AG08396 (cell line): ENCODE measurements at regions not wholly inside any gene's neighbourhood (a gene's known extent, or its start where the extent isn't known, plus 50 kb on each side); places are given as distances from the start of the nearest gene placed in this dataset.
A peak's percentile ranks its signal among the peaks of the same experiment; 100 is the strongest.
"Not testable (repeated sequence)": the region's sequence is repeated elsewhere in the genome, so short reads cannot be mapped to it uniquely, and the experiment has no call there.

Experiments
- DNase-seq: peaks from one replicate; pipeline ENCODE4 v3.0.0; 2012; ENCODE audit warnings: low spot score, mixed read lengths

DNA sequence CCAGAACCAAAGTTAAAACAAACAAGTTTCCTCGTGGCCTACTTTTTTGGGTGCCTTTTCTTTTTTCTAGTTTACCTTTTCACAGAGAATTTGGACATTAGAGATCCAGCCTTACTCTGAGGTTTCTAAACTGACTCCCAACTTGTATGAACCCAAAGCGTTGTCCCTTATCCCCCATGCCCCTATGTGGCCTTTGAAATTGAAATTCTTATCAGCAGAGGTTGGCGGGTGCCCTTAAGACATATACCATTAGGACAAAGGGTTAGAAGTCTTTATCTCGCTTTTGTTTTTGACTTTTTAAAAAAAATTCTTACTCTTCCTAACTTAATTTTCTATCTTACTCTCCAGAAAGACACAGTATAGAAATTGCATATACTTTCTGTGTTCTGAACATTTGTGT lies 76.3 kb upstream of the C7orf33 start:
- no peak for DNase-seq

DNA sequence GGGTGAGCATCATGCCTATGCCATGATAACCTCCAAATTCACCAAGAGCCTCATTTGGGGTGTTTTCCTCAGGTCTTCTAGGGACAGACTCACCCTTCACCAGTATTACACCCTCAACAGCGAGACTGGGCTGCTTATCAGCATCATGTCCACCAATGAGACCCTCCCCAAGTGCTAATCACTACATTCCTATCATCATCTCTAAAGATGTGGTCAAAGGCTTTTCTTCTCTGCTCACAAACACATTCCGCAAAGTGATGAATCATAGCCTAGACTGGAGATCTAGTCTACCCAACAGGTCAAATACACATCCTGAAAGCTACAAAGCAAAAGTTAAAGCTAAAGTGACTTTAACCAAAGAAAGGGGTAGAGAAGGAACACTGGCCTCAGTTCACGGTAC lies 75.3 kb upstream of the C7orf33 start:
- DNase-seq, result no peak

DNA sequence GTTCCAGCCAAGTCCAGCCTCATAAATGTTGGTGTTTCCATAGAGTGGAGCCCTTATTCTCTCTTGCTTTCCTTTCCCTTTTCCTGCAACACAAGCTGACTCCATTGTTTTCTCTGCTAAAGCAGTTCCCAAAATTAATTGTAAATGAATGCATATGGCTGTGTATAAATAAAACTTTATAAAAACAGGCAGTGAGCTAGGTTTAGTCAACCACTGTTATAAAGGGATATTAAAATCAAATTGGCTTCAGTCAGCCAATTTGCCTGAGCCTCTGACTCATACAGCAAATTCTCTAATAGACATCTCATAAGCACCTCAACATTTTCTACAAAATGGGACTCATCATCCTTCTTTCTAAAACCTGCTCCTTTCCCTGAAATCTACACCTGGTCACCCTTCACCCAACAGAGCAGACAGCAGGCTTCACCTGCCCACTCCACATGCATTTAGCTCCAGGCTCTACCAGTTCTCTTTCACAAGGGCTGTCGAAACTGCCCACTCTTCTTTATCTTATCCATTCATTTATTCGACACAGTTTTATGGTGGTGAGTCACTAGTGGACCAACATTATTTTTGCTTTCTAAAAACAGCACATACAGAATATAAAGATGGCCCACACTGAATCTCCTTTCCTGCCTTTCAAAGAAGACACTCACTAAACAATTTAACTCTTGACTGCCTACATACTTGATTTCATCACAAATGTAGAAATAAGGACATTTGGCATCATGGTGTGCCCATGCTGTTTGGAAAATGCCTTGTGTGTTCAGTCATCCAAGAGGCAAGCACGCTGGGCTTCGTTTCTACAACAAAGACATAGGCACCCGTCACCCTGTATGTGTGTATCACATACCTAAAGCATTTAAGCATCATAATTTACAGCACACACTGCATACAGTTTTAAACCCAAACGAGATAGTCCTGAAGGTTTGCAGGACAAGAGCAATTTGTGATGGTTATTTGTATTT lies 74.6 kb upstream of the C7orf33 start:
- no peak for DNase-seq

DNA sequence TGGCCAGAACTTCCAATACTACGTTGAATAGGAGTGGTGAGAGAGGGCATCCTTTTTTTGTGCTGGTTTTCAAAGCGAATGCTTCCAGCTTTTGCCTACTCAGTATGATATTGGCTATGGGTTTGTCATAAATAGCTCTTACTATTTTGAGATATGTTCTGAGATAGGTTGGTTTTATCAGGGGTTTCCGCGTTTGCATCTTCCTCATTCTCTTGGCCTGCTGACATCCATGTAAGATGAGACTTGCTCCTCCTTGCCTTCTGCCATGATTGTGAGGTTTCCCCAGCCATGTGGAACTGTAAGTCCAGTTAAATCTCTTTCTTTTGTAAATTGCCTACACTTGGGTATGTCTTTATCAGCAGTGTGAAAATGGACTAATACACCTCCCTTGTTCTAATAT lies 71.2 kb upstream of the C7orf33 start:
- not testable (repeated sequence) for DNase-seq

DNA sequence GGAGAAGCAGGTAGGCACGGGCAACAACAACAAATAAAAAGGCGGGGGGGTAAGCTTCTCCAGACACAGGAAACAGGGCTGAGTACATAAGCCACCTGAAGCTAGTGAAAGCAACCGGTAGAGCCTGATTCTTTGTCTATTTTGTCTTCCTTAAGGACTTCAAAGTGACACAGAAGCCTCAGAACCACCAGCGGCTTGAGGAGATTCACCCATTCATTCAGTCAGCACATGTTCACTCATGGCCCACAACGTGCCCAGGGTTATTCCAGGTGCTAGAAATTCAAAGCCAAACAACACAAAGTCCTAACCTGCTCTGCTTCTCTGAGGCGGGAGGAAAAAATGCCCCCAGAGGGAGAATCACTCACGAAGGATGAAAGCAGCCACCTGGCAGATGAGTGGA lies 69.3 kb upstream of the C7orf33 start:
- DNase-seq, result no peak

DNA sequence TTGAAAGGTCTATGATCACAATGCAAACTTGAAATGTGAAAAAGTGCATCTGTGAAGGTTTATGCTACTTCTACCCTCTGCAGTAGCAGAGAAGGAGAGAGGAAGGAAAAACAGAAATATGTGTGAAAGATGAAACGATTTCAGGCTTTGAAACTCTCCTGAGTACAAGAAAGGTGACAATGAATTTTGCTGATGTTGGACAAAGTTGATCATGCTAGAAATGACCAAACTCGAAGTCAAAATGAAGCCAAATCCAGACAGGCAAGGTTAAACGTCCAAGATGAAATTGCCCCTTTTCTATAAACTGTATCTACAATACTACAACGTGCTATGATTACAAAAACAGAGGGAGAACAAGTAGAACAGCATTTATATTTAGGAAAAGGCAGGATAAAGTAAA lies 67.0 kb upstream of the C7orf33 start:
- DNase-seq, result no peak

DNA sequence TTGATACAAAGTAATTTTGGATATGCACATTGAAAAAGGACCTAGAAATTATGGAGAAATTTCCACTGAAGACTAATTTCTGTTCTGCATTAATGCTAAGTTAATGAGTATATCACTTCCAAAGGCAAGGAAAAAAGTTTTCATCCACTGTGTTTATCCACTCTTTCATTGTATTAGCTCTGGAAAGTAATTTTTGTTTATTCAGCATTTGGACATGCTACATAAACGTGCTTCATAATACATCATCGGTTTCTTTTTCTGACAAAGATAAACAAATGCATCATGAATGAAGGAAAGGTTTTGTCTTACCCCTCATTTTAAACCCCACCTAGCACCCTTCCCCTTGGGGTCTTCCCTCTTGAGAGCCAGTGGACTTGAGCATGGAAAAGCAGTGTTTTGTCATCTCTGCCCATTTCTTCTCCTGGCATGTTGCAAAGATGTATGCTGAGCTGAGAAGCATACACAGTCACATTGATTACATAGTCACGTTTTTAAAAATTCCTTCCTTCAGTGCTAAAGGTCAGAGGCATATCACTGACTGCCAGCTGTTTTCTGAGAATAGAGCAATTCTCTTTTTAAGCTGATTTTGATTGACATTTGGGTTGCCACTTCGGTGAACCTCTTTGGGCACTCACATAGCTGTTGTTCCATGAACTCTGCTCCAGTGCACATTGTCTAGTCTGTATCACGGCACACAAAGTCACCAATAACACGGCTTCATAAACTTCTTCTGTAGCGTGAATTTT lies 65.9 kb upstream of the C7orf33 start:
- DNase-seq, result no peak

DNA sequence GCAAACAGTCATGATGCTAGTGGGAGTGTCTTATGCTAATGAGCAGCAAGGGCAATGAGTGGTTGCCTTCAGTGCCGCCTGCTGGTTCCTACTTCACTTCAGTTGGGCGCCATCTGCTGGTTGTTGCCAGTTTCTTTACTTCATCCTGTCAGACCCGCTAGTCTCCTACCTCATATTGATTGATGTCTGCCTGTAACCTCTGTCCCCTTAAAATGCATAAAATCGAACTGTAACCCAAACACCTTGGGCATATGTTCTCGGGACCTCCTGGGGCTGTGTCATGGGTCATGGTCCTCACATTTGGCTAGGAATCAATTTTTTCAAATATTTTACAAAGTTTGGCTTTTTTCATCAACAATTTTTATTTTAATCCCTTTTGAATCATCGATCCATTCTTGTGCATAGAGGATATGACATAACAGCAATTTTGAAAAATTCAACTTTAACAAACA lies 62.8 kb upstream of the C7orf33 start:
- DNase-seq, result peak; percentile 74

DNA sequence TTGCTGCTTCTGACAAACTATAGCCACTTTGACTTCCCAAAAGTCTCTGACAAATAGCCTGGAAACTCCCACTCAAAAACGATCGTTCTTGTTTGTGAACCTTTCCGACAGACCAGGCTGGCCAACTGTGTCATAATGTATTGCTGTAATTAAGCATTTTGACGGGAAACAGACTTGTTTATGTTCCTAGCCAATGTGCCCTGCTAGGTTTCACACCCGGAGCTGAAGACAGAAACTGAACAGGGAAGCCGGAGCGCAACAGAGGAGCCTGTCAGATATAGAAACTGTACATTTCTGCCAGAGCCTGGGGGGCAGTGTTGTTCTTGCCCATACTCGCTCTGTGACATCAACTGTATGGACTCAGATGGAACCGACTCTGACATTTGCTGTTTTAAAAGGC lies 55.3 kb upstream of the C7orf33 start:
- no peak for DNase-seq

DNA sequence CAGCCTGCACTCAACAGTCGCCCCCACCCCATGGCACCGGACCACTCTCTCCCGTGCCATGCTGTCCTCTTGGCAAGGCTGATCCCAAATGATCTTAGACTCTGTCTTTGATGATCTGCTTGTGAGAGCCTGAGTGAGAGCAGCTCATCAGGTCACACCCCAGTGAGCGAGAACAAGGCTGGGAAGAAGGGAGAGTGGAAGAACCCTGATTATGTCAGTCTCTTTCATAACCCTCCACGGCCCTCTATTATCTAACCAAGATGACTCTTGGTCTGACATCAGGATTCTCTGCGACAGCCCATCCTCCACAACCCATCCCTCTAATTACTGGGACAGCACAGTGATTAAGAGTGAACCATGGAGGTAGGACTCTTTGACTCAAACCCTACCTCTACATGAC lies 53.1 kb upstream of the C7orf33 start:
- no peak for DNase-seq

DNA sequence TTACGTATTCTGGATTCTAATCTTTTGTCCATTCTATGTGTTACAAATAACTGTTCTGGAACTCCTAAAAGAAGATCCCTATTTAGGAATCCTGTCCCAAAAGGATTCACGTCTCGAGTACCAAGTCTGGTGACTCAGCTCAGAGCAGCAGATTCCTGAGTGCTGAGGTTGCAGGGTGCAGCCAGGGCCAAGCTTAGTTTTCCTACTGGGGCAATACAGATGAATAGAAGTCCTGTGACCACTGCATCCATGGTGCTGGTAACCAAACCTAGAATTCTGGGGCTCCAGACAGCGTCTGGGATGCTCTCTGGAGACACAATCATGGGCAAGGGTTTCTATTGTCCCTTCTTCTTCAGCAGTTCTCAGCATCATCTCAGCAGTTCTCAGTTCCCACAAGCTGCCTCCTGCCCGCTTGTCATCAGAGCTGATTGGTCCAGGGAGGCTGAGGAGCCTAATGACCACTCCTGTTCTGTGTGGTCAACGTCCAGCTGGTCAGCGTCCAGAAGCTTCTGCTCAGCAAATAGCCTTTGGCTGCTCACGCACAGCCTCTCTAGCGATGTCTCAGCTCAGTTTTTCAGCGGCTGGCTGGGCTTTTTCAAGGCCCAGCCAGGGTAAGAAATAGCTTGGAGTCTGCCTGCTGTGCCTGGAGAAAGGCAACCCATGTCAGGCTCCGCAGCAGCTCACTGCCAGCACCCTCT lies 50.4 kb upstream of the C7orf33 start:
- DNase-seq, result peak; percentile 88
